ENCODE measurements at regions not wholly inside any gene's neighbourhood (a gene's known extent, or its start where the extent isn't known, plus 50 kb on each side); places are given as distances from the start of the nearest gene placed in this dataset.

DNA sequence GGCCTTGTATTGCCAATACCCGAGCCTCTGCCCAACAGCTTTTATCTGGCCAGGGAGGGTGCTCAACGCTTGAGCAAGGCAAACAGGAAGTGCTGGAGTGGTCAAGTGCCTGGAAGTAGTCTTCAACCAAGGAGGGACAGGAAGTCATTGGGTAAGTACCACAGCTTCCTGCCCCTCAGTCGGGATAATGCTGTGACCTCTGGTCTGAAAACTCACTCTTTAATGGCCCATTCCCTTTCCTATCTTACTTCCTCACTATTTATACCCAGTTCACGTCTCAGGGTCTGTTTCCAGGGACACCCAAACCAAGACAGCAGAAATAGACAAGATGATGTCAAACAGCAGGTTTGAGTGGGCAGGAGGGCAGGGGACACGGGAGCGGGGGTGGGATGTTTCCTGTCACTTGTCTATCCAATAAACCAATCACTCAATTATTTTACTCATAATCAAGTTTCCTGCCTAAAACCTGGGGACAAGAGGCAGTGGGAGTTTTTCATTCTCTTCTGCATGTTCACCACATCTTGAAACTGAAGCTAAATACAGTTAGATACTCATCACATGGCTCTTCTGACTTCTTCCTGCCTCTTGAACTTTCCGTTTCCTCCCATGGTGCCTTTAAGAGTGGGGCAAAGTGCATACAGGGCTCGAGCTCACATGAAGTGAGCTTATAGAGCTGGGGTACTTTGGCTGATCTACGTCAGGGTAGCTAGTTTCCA is 68.9 kb upstream of the CAB39 start:
- DNase-seq = no peak

DNA sequence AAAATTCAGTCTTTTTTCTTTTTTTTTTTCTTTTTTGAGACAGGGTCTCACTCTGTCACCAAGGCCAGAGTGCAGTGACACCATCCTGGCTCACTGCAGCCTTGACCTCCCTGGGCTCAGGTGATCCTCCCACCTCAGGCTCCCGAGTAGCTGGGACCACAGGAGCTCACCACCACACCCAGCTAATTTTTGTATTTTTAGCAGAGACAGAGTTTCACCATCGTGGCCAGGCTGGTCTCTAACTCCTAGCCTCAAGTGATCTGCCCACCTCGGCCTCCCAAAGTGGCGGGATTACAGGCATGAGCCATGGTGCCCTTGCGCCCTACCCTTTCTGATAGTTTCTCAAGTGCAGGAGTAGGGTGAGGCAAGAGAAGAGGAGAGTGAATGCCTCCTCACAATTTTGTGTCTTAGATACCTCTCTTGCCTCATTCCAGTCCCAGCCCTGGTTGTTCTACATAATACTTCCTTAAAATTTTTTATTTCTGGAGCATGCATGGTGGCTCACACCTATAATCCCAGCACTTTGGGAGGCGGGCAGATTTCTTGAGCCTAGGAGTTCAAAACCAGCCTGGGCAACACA is 68.2 kb upstream of the CAB39 start:
- no peak for DNase-seq

DNA sequence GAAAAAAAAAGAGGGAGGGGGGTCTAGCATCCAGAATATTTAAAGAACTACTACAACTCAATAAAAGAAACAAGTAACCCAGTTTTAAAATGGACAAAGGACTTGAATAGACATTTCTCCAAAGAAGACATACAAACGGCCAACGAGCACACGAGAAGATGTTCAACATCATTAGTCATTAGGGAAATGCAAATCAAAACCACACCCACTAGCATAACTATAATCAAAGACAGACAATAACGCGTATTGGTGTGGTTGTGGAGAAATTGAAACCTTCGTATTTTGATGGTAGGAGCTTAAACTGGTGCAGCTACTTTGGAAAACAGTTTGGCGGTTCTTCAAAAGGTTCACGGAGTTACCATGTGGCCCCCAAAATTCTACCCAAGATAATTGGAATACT is 64.3 kb upstream of the CAB39 start:
- DNase-seq = no peak

DNA sequence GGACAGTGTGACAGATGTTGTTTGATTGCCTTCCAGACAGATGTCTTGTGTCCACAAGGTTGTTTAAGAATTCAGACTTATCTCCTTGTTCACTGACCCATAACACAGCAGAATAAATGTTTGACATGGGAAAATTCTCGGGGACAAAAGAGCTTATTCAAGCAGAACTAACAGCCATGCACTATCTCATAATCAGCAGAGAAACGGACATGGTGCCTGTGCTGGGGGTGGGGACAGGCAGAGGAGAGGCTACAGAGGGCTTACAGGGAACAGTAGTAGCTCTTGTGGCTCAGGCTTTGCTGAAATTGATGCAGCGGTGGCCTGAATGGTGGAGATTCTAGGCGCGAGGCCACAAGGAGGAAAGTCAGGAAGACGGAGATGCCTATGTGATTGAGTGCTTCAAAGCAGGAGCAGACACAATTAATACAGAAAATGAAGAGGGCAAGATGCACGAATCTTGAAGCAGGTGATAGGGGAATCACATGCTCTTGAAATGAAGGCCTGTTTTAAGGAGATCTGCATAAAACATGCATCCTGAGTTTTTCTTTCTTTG is 62.0 kb upstream of the CAB39 start:
- no peak for DNase-seq

DNA sequence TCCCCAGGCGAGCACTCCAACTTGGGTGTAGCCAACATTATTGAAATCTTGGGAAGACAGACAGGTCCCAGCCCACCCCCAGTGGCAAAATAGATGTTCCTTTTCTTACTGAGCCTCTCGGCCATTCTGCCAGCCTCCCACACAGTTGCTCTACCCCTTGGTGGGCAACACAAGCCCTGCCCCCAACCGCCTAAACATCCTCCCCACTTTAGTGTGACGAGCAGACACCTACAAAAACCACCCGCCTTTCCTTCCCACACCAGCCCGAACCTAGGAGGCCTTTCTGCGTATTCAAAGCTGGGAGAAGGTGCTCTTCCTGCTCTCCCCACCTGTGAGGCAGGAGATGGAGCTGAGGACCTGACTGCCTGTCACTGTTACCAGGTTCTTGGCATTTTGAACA is 58.6 kb upstream of the CAB39 start:
- no peak for DNase-seq

DNA sequence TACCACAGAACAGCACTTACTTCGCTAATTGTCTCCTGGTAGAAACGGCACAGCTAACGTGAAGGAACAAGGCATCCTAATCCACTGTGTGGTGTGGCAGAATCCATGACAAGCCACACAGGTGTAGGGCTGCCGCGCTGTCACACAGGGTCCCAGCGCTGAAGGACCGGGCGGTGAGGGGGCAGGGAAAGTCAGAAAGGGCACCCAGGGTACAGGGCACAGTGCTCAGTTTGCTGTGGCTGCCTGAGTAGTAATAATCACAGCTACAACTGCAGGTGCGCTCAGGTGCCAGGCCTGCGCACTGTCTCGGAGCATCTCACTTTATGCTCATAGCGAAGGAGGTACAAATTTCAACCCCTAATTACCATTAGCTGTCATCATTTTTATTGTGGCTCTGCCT is 55.2 kb upstream of the CAB39 start:
- no peak for DNase-seq

DNA sequence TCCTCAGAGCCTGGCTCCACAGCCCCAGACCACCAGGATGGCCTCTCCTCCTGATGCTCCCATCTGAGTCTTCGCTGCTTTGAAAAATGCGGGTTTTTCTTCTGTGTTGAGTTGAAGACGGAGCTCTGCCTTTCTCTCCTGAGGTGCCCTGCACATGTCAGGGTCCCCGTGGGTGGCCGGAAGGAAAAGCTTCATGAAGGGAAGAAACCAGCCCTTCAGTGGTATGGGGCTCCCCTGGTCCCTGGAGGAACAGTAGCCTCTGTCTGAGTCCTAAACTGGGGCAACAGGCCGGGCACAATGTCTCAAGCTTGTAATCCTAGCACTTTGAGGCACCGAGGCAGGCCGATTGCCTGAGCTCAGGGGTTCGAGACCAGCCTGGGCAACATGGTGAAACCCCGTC is 54.7 kb upstream of the CAB39 start:
- no peak for DNase-seq

DNA sequence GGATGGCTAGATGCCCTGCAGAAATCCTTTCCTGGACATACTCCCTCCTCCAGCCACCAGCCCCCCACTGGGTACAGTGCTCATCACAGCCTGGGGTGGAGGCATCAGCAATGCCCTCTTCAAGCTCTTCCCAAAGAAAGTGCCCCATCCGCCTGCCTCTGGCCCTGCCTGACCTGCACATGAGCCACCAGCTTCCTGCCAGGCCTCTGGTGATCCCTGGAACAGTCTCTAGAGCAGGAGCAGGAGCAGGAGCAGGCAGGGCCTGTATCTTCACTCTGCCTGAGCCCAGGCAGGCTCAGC is 54.1 kb upstream of the CAB39 start:
- DNase-seq = no peak

DNA sequence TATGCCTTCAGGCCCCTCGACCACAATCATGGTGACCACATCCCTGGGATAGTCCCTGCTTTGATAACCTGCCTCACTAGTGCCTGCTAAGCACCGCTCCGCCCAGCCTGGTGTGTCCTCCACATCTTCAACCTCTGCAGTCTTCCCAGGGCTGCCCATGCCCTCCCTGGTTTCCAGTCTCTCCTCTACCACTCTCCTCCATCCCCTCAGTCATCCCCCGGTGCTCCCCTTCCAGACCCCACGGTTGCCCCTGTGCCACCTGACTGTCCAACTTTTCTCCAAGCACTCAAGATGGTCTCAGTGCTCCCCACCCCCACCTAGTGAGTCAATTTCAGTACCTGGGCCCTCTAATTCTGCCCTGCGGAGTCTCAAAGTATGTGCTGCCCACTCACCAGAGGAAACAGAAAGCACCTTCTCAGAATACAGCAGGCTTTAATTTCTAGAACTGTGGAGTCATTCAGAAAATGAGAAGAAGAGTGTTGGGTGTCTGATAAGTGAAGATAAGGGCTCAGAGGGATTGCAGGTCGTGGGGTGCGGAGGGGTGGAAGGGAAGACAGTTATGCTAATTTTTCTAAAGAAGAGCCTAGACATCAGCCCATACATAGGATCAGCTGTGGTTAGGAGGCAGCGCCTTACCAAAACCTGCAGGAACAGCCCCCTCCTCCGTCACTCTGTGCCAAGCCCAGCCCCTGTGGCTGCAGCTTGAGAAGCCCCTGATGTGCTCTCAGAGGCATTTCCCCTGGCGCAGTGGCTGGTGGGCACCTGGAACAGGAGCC is 53.6 kb upstream of the CAB39 start:
- DNase-seq = no peak

DNA sequence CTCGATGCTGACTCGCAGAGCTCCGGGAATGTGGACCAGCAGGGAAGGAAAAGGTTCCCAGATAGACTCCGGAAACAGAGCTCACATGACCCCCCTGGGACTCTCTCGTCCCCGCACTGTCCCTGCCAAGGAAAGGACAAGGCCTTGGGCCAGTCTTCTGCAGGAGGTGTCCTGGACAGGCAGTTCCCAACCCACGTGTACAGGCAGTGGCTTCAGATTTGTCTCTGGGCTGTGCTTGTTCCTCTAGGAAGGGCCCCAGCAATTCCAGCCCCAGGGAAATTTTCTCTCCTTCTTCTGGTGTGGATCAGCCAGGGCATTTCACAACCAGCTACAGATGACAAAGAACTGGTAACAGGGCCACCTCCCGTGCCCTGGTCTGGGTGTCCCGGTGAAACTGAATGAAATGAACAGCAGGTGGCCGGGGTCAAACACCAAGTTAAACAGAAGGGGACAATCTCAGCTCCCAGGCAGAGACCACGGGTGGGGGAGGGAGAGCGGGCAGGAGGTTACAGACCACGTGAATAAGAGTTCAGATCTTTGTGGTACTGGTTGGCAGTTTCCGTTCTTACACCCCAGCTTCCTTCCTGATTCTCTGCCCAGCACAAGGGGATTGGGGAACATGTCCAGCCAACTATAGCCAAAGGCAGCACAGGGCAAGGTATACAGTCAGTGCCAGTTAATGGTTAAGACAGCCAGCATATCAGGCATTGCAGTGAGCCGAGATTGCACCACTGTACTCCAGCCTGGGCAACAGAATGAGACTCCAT is 52.2 kb upstream of the CAB39 start:
- DNase-seq = no peak

DNA sequence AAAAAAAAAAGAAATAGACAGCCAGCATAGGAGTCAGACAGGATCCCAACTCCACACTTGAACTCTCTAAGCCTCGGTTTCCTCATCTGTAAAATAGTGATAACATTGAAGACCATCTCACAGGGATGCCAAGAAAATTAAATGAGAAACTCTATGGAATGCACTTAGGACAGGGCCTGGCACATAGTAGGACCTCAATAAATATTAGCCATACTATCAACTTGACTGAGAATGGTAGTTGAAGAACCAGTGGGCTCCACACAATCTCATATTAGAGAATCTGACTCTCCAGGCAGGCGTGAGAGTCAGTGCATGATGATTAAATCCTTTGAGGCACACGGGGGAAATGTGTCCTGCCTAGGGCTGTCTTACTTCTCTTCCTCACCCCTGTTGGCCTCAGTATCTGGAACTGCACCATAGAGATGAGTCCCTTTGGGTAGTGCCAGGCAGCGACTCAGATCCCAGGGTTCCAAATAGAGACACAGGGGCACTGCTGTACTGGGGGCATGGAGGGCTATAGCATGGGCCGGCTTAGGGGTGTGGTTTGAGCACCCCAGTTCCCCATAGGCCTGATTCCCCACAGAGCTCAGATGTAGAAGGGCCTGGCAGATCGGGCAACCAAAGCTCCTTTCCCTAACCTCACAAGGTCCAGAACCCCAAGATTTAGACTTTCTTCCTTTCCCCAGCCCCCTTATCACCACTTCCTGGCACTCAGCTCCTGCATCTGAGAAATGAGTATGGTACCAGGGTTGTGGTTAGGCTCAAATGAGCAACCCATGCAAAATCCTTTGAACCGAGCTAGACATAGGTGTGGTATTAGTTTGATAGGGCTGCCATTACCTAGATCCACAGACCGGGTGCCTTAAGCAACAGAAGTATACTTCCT is 51.3 kb upstream of the CAB39 start:
- DNase-seq = no peak

Data from DMS 273 treated with DMSO at 0.1 percent for 48 hours (cell line).